ENCODE measurements at regions not wholly inside any gene's neighbourhood (a gene's known extent, or its start where the extent isn't known, plus 50 kb on each side); places are given as distances from the start of the nearest gene placed in this dataset.

GRCh38 chr5:152607401-152608160 is 202.5 kb upstream of the NMUR2 start:
- WGBS (ENCODE audit: low lambda C conversion rate), result 0% methylated on average over 3 of the region's 3 CpGs
- no peaks in the 10 kb centered on the region for H3K36me3 ChIP-seq (replicated peaks in 1 of 2; ENCODE audit: control insufficient read depth in 1 of 2, insufficient read depth in 2 of 2, low read length in 2 of 2)
- H3K4me3 ChIP-seq (replicated peaks in 1 of 3; ENCODE audit: insufficient read depth in 1 of 3, low read depth in 2 of 3, low read length in 3 of 3), result no peak overlapping the region
- CTCF ChIA-PET (ENCODE audit: low intra/inter-chr PET ratio, low total read pairs), result no interaction called here
- H3K79me2 ChIP-seq (ENCODE audit: insufficient read depth, low read length), result no peaks in the 10 kb centered on the region
- no peaks in the 10 kb centered on the region for H4K20me1 ChIP-seq (ENCODE audit: insufficient read depth, low read length)
- no peak overlapping the region for H3K4me2 ChIP-seq (ENCODE audit: low read depth, low read length)
- no TSS peak for BruUV-seq (replicated peaks)
- TF ChIP-seq SETDB1 (CRISPR knock-in tag; IDR thresholded peaks at IDR 0.05; ENCODE audit: borderline replicate concordance), result no peak
- no peak for TF ChIP-seq SMAD1 (CRISPR knock-in tag; IDR thresholded peaks at IDR 0.05; ENCODE audit: borderline replicate concordance, low read depth)
- TF ChIP-seq ZBTB3 (CRISPR knock-in tag; IDR thresholded peaks at IDR 0.05; ENCODE audit: borderline replicate concordance, low read depth), result no peak
- no peak for TF ChIP-seq NCOA1 (CRISPR knock-in tag; IDR thresholded peaks at IDR 0.05)
- no peak for TF ChIP-seq XBP1 (CRISPR knock-in tag; IDR thresholded peaks at IDR 0.05)
- TF ChIP-seq DMAP1 (CRISPR knock-in tag; IDR thresholded peaks at IDR 0.05), result no peak
- no peak for TF ChIP-seq ZNF75D (CRISPR knock-in tag; IDR thresholded peaks at IDR 0.05; ENCODE audit: borderline replicate concordance)
- no peak for TF ChIP-seq ZNF362 (CRISPR knock-in tag; IDR thresholded peaks at IDR 0.05; ENCODE audit: borderline replicate concordance)
- in situ Hi-C loops (cut with HindIII; ENCODE audit: extremely low pct_ligation_motif_present, low pct_unique_long_range_greater_than_20kb) (no loop called here), intact Hi-C loops (cut with micrococcal nuclease; ENCODE audit: unreplicated experiment) (no loop called here)
- H3K27ac ChIP-seq (ENCODE audit: extremely low read length, insufficient read depth, low read length), result no peak overlapping the region
- no peak overlapping the region for H3K9ac ChIP-seq (ENCODE audit: insufficient read depth, low read depth, low read length)
- H3K9me3 ChIP-seq (ENCODE audit: low read length), result peaks cover 45% of the 10 kb centered on the region
- H3K4me1 ChIP-seq (ENCODE audit: insufficient read depth, low read length), result no peaks in the 10 kb centered on the region
- ATAC-seq, result no peak
- POLR2A ChIA-PET, result no interaction called here
- FAIRE-seq, result no peak
- DNase-seq (ENCODE audit: low spot score), result no peak
- H2AFZ ChIP-seq (ENCODE audit: low read length), result no peak overlapping the region
- no peaks in the 10 kb centered on the region for H3K27me3 ChIP-seq (ENCODE audit: control insufficient read depth in 1 of 2, insufficient read depth in 2 of 2, low read length in 2 of 2)
